Stimulated activated naive CD8-positive, alpha-beta T cell treated with anti-CD3 and anti-CD28 coated beads, Interleukin-15, Interleukin-2, amounts not matched to agents 100 U/mL and 50 U/mL, for 24 hours (primary cell): ENCODE measurements at regions not wholly inside any gene's neighbourhood (a gene's known extent, or its start where the extent isn't known, plus 50 kb on each side); places are given as distances from the start of the nearest gene placed in this dataset.
A peak's percentile ranks its signal among the peaks of the same experiment; 100 is the strongest.
"Not testable (repeated sequence)": the region's sequence is repeated elsewhere in the genome, so short reads cannot be mapped to it uniquely, and the experiment has no call there.

ENCODE experiments used
- ATAC-seq: fragments of 150-1000 bp; cut with Tn5 transposase; one replicate; pipeline ENCODE4 v1.10.0; 2021
- DNase-seq: peaks from one replicate; pipeline ENCODE4 v3.0.0; 2021

DNA sequence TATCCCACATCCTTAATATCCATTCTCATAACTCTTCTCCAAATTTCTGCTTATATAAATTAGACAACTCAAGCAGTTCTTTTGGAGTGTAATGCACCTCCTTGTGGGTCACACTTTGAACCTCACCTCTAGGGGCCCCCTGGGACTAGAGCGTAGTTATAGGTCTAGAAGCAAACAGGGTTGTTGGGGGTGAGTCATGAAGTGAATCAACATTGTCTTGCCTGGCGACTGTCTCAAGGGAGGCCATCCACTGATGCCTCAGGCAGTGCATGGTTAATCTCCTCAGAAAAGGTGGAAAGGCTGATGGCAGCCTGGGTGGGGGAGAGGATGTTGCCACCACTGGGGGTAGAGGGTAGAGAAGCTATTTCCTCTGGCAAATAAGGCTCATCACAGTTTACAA lies 129.1 kb downstream of the TNFRSF21 start:
- no peak for DNase-seq
- ATAC-seq: peak; percentile 36

DNA sequence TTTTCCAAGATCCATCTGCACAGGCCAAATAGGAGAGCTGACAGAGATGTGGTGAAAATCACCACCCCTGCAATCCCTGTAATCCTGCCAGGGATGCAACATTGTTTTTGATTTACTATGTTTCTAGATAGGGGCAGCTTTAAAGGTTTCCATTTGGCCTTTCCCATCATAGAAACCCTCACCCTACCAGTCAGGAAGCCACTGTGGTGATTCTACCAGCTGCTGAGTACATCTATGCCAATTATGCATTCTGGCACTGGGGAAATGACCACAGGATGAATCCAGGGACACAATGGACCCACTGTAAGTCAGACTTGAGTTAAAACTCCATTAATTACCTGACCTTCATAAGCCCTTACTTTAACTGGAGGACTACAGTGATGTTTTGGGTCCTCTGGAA lies 130.4 kb downstream of the TNFRSF21 start:
- ATAC-seq: no peak
- no peak for DNase-seq

- ATAC-seq (no peak), DNase-seq (no peak)
Measured at GRCh38 chr6:47175656-47176055, 133.5 kb upstream of the ADGRF1 start.

DNA sequence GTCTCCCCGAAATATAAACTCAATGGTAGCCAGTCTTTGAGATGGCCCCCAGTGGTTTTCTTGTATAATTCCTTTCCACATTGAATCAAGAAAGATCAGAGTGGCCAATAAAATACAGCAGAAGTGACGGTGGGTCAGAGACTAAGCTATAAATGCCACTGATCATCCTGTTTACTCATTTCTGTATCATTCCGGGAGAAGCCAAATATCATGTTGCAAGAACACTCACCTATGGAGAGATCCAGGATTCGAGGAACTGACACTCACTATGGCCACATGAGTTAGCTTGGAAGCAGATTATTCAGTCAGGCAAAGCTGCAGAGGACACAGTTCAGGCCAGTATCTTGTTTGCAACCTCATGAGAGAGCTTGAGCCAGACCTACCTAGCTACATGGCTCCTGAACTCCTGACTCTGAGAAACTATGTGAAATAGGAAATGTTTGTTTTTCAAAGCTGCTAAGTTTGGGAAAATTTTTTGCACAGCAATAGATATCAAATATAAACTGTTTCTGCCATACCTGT lies 132.4 kb upstream of the ADGRF1 start:
- no peak for ATAC-seq

GRCh38 chr6:47174063-47174462 lies 131.9 kb upstream of the ADGRF1 start:
- not testable (repeated sequence) for ATAC-seq, DNase-seq

More for the DNA sequence above, 132.4 kb upstream of the ADGRF1 start:
- no peak for DNase-seq

- ATAC-seq, DNase-seq: not testable (repeated sequence)
Measured at GRCh38 chr6:47173145-47173544, 131.0 kb upstream of the ADGRF1 start.

DNA sequence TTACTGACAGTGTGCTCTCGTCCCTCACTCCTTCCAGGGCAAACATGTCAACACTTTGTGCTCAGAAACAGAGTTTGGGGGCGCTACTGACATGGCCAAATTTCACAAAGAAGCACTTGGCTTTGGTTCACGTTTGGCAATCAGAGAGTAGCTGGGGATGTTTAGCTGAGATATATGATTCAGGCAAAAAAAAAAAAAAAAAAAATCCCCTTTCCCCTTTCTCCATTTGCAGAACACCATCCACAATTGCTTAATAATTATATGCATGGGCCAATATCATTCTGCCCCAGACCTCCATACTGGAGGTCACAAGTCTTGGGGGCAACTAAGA lies 128.4 kb upstream of the ADGRF1 start:
- ATAC-seq: no peak
- no peak for DNase-seq

DNA sequence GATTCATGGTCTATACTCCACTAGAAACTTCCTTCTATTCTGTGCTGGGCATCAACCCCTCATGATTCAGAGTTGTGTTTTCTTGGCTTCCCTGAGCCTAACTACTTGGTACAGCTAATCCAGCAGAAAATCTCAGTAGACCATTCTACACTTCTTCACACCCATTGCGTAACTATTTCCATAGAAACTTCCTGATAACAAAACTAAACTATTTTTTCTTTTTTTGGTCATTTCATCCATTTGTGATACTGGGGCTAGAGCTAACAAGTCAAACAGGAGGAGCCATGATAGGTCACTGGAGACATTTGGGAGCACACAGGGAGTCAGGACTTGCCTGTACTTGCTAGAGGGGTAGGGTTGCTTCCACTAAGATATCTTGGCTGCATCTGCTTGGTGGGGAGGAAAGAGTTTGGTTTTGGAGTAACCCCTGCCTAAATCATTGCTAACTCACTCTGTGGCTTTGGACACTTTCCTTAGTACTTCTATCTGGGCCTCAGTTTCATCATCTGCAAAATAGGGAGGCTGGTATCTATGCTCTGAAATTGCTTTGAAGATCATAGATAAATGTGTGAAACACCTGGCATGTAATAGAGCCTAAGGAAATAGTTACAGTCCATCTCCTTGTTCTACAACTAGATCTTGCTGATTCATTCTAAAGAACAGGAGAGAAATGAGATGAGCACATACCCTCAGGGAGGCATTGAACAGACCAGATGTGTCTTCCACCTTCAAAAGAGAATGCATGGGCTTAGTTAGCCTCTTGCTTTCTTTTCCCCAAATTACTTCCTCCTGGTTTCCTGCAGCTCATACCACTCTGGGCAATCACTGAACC lies 127.9 kb upstream of the ADGRF1 start:
- no peak for ATAC-seq

GRCh38 chr6:47168180-47168579 lies 126.0 kb upstream of the ADGRF1 start:
- DNase-seq (no peak), ATAC-seq (no peak)

More for the DNA sequence above, 127.9 kb upstream of the ADGRF1 start:
- no peak for DNase-seq

GRCh38 chr6:47165918-47166317 lies 123.8 kb upstream of the ADGRF1 start:
- ATAC-seq: no peak

GRCh38 chr6:47164877-47165276 lies 122.7 kb upstream of the ADGRF1 start:
- ATAC-seq: no peak

More at GRCh38 chr6:47165918-47166317, 123.8 kb upstream of the ADGRF1 start:
- DNase-seq: no peak

DNA sequence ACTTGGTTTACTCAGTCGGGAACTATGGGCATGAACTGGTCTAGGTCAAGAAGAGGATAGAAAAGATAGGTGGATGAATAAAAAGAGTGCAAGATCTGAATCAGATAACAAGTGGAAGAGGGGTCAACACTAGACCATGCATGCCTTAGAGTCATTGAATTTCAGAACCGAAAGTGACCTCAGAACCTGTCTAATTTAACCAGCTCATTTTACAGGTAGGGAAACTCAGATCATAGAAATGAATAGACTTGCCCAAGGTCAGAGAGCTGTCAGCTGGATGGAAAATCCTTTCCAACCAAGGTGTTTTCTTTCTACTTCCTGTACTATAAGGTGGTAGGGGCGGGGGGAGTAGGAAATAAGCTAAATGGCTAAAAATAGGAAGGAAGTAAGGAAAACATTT lies 121.4 kb upstream of the ADGRF1 start:
- ATAC-seq (no peak), DNase-seq (no peak)

More at GRCh38 chr6:47164877-47165276, 122.7 kb upstream of the ADGRF1 start:
- no peak for DNase-seq

DNA sequence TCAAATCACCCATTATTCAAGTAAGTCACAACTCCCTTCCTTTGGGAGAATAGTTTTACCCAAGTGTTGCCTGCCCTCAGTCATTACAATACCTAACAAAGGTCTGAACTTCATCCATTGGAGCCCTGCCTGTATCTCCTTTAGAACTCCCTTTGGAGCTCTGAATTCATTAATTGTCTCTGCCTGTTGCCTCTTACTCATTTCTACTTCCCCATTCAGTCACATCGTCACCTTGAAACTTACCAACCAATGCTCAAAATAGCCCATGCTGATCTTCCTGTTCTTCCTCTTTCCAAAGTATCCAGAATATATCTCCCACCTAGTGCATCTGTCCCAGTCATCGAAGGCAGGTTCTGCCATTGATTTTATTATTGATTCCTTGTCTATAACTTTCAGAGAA lies 120.7 kb upstream of the ADGRF1 start:
- DNase-seq (no peak), ATAC-seq (no peak)

DNA sequence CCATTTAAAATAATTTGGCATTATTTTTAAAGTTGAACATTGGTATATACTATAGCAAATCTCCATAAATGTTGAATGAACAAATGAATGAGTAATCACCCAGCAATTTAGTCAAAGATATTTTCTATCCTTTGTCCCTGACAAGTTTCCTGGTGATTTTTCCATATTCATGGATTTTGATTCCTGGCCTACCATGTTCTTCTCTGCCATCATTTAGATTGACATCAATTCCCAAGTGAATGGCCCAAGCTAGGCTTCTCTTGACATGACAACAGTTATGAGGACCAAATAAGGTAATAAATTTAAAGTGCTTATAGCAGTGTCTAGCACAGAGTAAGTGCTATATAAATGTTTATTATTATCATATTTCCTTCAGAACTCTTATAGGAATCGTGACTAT lies 120.1 kb upstream of the ADGRF1 start:
- ATAC-seq: no peak

DNA sequence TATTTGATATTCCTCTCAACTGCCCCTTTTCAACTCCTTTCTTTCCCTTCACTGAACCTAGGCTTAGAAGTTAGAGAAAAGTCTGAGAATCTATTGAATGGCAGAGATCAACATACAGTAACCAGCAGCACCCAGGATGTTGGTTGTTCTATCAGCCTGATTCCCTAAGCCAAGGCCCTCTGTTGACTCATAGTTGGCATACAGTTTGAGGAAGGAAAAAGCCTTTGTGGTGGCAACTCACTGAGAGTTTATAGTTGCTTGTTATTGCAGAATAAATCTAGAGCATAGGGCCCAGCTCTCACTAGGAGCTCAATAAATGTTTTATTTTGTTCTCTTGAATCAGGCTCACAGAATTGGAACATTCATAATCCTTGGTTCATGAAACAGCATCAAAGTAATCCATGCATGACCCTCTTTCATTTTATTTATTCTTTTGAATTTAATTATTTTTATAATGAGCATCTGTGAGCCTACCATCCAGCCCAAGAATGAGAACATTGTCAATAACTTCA lies 119.1 kb upstream of the ADGRF1 start:
- ATAC-seq: no peak
- no peak for DNase-seq

More for the DNA sequence above, 120.1 kb upstream of the ADGRF1 start:
- DNase-seq: no peak

- DNase-seq: no peak
- no peak for ATAC-seq
Measured at GRCh38 chr6:47160702-47161101, 118.6 kb upstream of the ADGRF1 start.

DNA sequence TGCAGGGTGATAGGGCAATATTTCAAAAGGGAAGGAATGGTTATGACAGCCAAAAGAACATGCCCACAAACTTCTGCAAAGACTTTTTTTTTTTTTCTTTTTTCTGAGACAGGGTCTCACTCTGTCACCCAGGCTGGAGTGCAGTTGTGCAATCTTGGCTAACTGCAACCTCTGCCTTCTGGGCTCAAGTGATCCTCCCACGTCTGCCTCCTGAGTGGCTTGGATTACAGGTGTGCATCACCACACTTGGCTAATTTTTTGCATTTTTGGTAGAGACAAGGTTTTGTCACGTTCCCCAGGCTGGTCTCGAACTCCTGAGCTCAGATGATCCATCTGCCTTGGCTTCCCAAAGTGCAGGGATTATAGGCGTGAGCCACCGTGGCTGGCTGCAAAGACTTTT lies 117.6 kb upstream of the ADGRF1 start:
- ATAC-seq: no peak

GRCh38 chr6:47157653-47158219 lies 115.6 kb upstream of the ADGRF1 start:
- ATAC-seq: no peak
- no peak for DNase-seq

More for the DNA sequence above, 117.6 kb upstream of the ADGRF1 start:
- DNase-seq: no peak

DNA sequence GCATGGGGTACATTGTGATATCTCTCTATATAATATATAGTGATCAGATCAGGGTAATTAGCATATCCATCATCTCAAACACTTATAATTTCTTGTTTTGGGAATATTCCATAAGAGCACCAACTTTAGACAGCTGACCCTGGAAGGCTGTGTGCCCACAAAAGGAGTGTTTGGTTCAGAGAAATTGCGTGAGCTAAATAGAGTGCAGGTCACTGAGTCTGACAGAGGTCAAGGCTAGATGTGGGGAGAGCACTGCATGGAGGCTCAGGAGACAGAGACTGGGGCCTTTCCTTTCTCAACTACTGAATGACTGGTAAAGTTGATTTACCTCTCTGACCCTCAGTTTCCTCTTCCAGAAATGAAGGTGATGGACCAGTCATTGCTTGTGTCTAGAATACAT lies 114.9 kb upstream of the ADGRF1 start:
- DNase-seq: no peak
- ATAC-seq: no peak

DNA sequence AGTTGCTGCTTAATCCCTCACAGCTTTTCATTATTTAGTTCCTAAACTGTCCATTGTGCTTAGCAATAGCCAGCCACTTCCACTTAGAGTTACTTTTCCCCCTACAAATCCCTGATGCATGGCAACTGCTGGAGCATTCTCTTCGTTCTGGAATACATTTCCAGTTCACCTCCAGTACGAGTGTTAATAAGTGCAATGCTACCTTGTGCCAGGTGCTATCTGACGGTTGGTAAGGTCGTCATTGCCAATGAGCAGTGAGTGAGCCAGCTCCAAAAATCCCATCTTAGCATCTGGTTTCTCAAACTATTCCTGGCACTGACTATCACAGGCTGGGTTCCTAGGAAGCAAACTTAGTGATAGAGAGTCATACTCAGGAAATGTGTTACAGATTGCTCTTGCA lies 114.1 kb upstream of the ADGRF1 start:
- DNase-seq (no peak), ATAC-seq (no peak)

DNA sequence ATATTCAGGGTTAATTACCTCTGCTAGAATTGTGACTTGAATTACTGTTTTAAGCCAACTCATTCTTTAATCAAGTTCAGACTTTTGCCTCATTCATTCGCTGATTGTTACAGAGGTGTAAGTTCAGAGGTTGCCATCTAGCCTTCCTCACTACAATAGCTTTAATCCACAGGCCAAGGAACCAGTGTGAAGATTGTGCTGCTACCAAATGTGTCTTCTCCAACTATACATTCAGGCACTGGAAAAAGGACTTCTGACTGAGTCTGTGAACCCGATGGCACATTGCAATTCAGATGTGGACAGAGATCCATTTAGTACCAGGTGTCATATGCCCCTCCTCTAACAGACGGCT lies 111.2 kb upstream of the ADGRF1 start:
- DNase-seq (no peak), ATAC-seq (no peak)

- DNase-seq: no peak
- no peak for ATAC-seq
Measured at GRCh38 chr6:47152666-47153403, 110.7 kb upstream of the ADGRF1 start.
